Inflammatory macrophage treated with lipopolysaccharide for 4 hours (primary cell): ENCODE measurements at regions not wholly inside any gene's neighbourhood (a gene's known extent, or its start where the extent isn't known, plus 50 kb on each side); places are given as distances from the start of the nearest gene placed in this dataset.
"Not testable (repeated sequence)": the region's sequence is repeated elsewhere in the genome, so short reads cannot be mapped to it uniquely, and the experiment has no call there.

Experiments used
- DNase-seq: peaks from one replicate; pipeline ENCODE4 v3.0.0-alpha.2; 2020

- no peak for DNase-seq
These were observed 80.2 kb upstream of the BRD7 start for GRCh38 chr16:50448981-50449380.

GRCh38 chr16:50448522-50448921 is 79.7 kb upstream of the BRD7 start:
- DNase-seq = no peak

- not testable (repeated sequence) for DNase-seq
These were observed 78.6 kb upstream of the BRD7 start for GRCh38 chr16:50447386-50447785.

- no peak for DNase-seq
These were observed 78.1 kb upstream of the BRD7 start for GRCh38 chr16:50446861-50447260.

- no peak for DNase-seq
These were observed 77.1 kb upstream of the BRD7 start for GRCh38 chr16:50445621-50446555.

- peak; percentile 71 for DNase-seq
These were observed 75.7 kb upstream of the BRD7 start for GRCh38 chr16:50444526-50444925.

GRCh38 chr16:50442221-50442620 is 73.4 kb upstream of the BRD7 start:
- DNase-seq = no peak

GRCh38 chr16:50441486-50442157 is 72.8 kb upstream of the BRD7 start:
- no peak for DNase-seq

GRCh38 chr16:50440991-50441390 is 72.2 kb upstream of the BRD7 start:
- no peak for DNase-seq

- DNase-seq = no peak
These were observed 71.7 kb upstream of the BRD7 start for GRCh38 chr16:50440531-50440930.

- no peak for DNase-seq
These were observed 69.1 kb upstream of the BRD7 start for GRCh38 chr16:50437769-50438437.

GRCh38 chr16:50436271-50436670 is 67.5 kb upstream of the BRD7 start:
- no peak for DNase-seq

- no peak for DNase-seq
These were observed 66.2 kb upstream of the BRD7 start for GRCh38 chr16:50434872-50435478.

GRCh38 chr16:50430076-50430475 is 61.3 kb upstream of the BRD7 start:
- DNase-seq = no peak

- DNase-seq = no peak
These were observed 60.0 kb upstream of the BRD7 start for GRCh38 chr16:50428742-50429141.

GRCh38 chr16:50428116-50428515 is 59.3 kb upstream of the BRD7 start:
- DNase-seq = no peak

- DNase-seq = no peak
These were observed 58.3 kb upstream of the BRD7 start for GRCh38 chr16:50427107-50427506.

GRCh38 chr16:50425648-50426047 is 56.9 kb upstream of the BRD7 start:
- DNase-seq = no peak

- DNase-seq = no peak
These were observed 56.3 kb upstream of the BRD7 start for GRCh38 chr16:50425044-50425443.

GRCh38 chr16:50422926-50423325 is 54.1 kb upstream of the BRD7 start:
- DNase-seq = no peak

GRCh38 chr16:50419116-50419515 is 50.3 kb upstream of the BRD7 start:
- no peak for DNase-seq
